Mononuclear cell (primary cell): ENCODE measurements at regions not wholly inside any gene's neighbourhood (a gene's known extent, or its start where the extent isn't known, plus 50 kb on each side); places are given as distances from the start of the nearest gene placed in this dataset.
"Not testable (repeated sequence)": the region's sequence is repeated elsewhere in the genome, so short reads cannot be mapped to it uniquely, and the experiment has no call there.

Experiments used
- H3K27me3 ChIP-seq: 2 replicates; pipeline ENCODE4 v1.6.0; 2011; ENCODE audit warnings: low read length, control low read depth; ENCODE audit not compliant: insufficient read depth
- H3K4me1 ChIP-seq: 2 replicates; pipeline ENCODE4 v1.5.1; 2011; ENCODE audit warnings: mild to moderate bottlenecking, low read length, control low read depth; ENCODE audit not compliant: insufficient read depth
- H3K4me3 ChIP-seq: 2 replicates; pipeline ENCODE4 v1.5.1; 2011; ENCODE audit warnings: mild to moderate bottlenecking, low read length, moderate library complexity
- H3K9me3 ChIP-seq: 2 replicates; pipeline ENCODE4 v1.5.1; 2011; ENCODE audit warnings: low read depth, mild to moderate bottlenecking, control low read depth, low read length

- not testable (repeated sequence) for H3K27me3 ChIP-seq, H3K4me3 ChIP-seq, H3K4me1 ChIP-seq, H3K9me3 ChIP-seq
These were observed 361.3 kb upstream of the ATP11B start for GRCh38 chr3:182431972-182432371.

GRCh38 chr3:182435860-182436259 is 357.4 kb upstream of the ATP11B start:
- Histone ChIP-seq H3K4me1 (no peaks in the 10 kb centered on the region), H3K4me3 (no peak overlapping the region), H3K9me3 (no peaks in the 10 kb centered on the region), H3K27me3 (no peaks in the 10 kb centered on the region)

GRCh38 chr3:182436547-182436946 is 356.8 kb upstream of the ATP11B start:
- H3K4me1 ChIP-seq: no peaks in the 10 kb centered on the region
- no peak overlapping the region for H3K4me3 ChIP-seq
- H3K27me3 ChIP-seq: no peaks in the 10 kb centered on the region
- no peaks in the 10 kb centered on the region for H3K9me3 ChIP-seq

- no peaks in the 10 kb centered on the region for H3K27me3 ChIP-seq
- H3K4me3 ChIP-seq: no peak overlapping the region
- H3K4me1 ChIP-seq: no peaks in the 10 kb centered on the region
- no peaks in the 10 kb centered on the region for H3K9me3 ChIP-seq
These were observed 354.9 kb upstream of the ATP11B start for GRCh38 chr3:182438398-182438797.

GRCh38 chr3:182440101-182440500 is 353.2 kb upstream of the ATP11B start:
- Histone ChIP-seq H3K4me1 (no peaks in the 10 kb centered on the region), H3K27me3 (no peaks in the 10 kb centered on the region), H3K9me3 (no peaks in the 10 kb centered on the region), H3K4me3 (no peak overlapping the region)

GRCh38 chr3:182445576-182445975 is 347.7 kb upstream of the ATP11B start:
- Histone ChIP-seq H3K9me3 (no peaks in the 10 kb centered on the region), H3K4me3 (no peak overlapping the region), H3K27me3 (no peaks in the 10 kb centered on the region), H3K4me1 (no peaks in the 10 kb centered on the region)

- H3K4me1 ChIP-seq: no peaks in the 10 kb centered on the region
- H3K9me3 ChIP-seq: no peaks in the 10 kb centered on the region
- H3K4me3 ChIP-seq: no peak overlapping the region
- no peaks in the 10 kb centered on the region for H3K27me3 ChIP-seq
These were observed 342.1 kb upstream of the ATP11B start for GRCh38 chr3:182450942-182451787.

- H3K9me3 ChIP-seq: no peaks in the 10 kb centered on the region
- H3K4me1 ChIP-seq: no peaks in the 10 kb centered on the region
These were observed 341.4 kb upstream of the ATP11B start for GRCh38 chr3:182451871-182452270.

GRCh38 chr3:182455011-182455410 is 338.3 kb upstream of the ATP11B start:
- H3K9me3 ChIP-seq: no peaks in the 10 kb centered on the region
- H3K4me3 ChIP-seq: no peak overlapping the region

More at GRCh38 chr3:182451871-182452270, 341.4 kb upstream of the ATP11B start:
- Histone ChIP-seq H3K4me3 (no peak overlapping the region), H3K27me3 (no peaks in the 10 kb centered on the region)

GRCh38 chr3:182460303-182460702 is 333.0 kb upstream of the ATP11B start:
- no peaks in the 10 kb centered on the region for H3K4me1 ChIP-seq
- H3K4me3 ChIP-seq: no peak overlapping the region
- no peaks in the 10 kb centered on the region for H3K9me3 ChIP-seq

More at GRCh38 chr3:182455011-182455410, 338.3 kb upstream of the ATP11B start:
- Histone ChIP-seq H3K27me3 (no peaks in the 10 kb centered on the region), H3K4me1 (no peaks in the 10 kb centered on the region)

GRCh38 chr3:182462152-182462551 is 331.2 kb upstream of the ATP11B start:
- Histone ChIP-seq H3K27me3 (no peaks in the 10 kb centered on the region), H3K4me3 (no peak overlapping the region), H3K4me1 (no peaks in the 10 kb centered on the region), H3K9me3 (no peaks in the 10 kb centered on the region)

More at GRCh38 chr3:182460303-182460702, 333.0 kb upstream of the ATP11B start:
- no peaks in the 10 kb centered on the region for H3K27me3 ChIP-seq

GRCh38 chr3:182464513-182465145 is 328.7 kb upstream of the ATP11B start:
- Histone ChIP-seq H3K9me3 (no peaks in the 10 kb centered on the region), H3K4me3 (no peak overlapping the region), H3K27me3 (no peaks in the 10 kb centered on the region), H3K4me1 (no peaks in the 10 kb centered on the region)

- Histone ChIP-seq H3K9me3 (no peaks in the 10 kb centered on the region), H3K27me3 (no peaks in the 10 kb centered on the region), H3K4me1 (no peaks in the 10 kb centered on the region), H3K4me3 (no peak overlapping the region)
These were observed 327.8 kb upstream of the ATP11B start for GRCh38 chr3:182465301-182466185.

GRCh38 chr3:182469086-182469485 is 324.2 kb upstream of the ATP11B start:
- Histone ChIP-seq H3K4me1 (no peaks in the 10 kb centered on the region), H3K4me3 (no peak overlapping the region), H3K27me3 (no peaks in the 10 kb centered on the region)

GRCh38 chr3:182470187-182470586 is 323.1 kb upstream of the ATP11B start:
- Histone ChIP-seq H3K4me3 (no peak overlapping the region), H3K4me1 (no peaks in the 10 kb centered on the region), H3K27me3 (no peaks in the 10 kb centered on the region), H3K9me3 (no peaks in the 10 kb centered on the region)

More at GRCh38 chr3:182469086-182469485, 324.2 kb upstream of the ATP11B start:
- H3K9me3 ChIP-seq: no peaks in the 10 kb centered on the region
